ENCODE measurements at regions not wholly inside any gene's neighbourhood (a gene's known extent, or its start where the extent isn't known, plus 50 kb on each side); places are given as distances from the start of the nearest gene placed in this dataset.
"Not testable (repeated sequence)": the region's sequence is repeated elsewhere in the genome, so short reads cannot be mapped to it uniquely, and the experiment has no call there.

DNA sequence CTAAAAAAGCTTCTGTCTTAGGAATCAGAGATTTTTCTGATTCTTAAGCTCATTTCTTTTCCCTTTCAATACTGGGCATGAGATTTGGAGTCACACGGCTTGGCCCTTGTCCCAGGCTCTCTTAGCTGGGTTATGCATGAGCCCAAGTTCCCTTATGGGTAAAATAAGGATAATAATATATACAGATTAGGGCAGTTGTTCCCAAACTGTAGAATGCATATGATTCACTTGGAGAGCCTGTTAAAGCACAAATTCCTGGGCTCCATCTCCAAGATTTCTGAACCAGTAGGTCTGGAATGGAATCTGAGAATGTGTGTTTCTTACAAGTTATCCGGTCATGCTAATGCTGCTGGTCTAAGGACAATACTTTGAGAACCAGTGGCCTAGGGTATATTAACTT is 154.0 kb downstream of the REEP3 start:
- Mint-ChIP-seq H3K9me3 (ENCODE audit: low read depth) (no peaks in the 10 kb centered on the region), H3K4me1 (peaks cover 15% of the 10 kb centered on the region), H3K36me3 (no peaks in the 10 kb centered on the region), H3K27me3 (peaks cover 11% of the 10 kb centered on the region), H3K27ac (no peak overlapping the region), H3K4me3 (no peak overlapping the region)
- no peak for ATAC-seq
- CTCF ChIA-PET, result interaction anchor here (1.3 kb wide), 1 partner anchor 43 kb away, joined by 4 read pairs; no protein-coding TSS in a partner anchor
- no peak for DNase-seq

- H3K27ac Mint-ChIP-seq, result no peak overlapping the region
- ATAC-seq (no peak), DNase-seq (no peak)
- H3K27me3 Mint-ChIP-seq, result peaks cover 5% of the 10 kb centered on the region
- peaks cover 13% of the 10 kb centered on the region for H3K4me1 Mint-ChIP-seq
- no peaks in the 10 kb centered on the region for H3K36me3 Mint-ChIP-seq
- no peak overlapping the region for H3K4me3 Mint-ChIP-seq
- no peaks in the 10 kb centered on the region for H3K9me3 Mint-ChIP-seq (ENCODE audit: low read depth)
- CTCF ChIA-PET, result no interaction called here
Observed at GRCh38 chr10:63677001-63677400, 155.8 kb downstream of the REEP3 start.

DNA sequence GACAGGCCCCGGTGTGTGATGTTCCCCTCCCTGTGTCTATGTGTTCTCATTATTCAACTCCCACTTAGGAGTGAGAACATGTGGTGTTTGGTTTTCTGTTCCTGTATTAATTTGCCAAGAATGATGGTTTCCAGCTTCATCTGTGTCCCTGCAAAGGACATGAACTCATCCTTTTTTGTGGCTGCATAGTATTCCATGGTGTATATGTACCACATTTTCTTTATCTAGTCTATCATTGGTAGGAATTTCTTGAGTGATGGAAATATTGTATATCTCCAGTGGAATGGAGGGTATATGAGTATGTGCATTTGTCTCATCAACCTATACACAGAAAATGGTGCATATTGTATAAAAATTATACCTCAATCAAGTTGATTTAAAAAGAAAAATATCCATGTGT is 159.3 kb downstream of the REEP3 start:
- peaks cover 23% of the 10 kb centered on the region for H3K4me1 Mint-ChIP-seq
- H3K27ac Mint-ChIP-seq; DNase-seq; H3K27me3 Mint-ChIP-seq; H3K4me3 Mint-ChIP-seq; H3K9me3 Mint-ChIP-seq (ENCODE audit: low read depth); H3K36me3 Mint-ChIP-seq; CTCF ChIA-PET; ATAC-seq: not testable (repeated sequence)

DNA sequence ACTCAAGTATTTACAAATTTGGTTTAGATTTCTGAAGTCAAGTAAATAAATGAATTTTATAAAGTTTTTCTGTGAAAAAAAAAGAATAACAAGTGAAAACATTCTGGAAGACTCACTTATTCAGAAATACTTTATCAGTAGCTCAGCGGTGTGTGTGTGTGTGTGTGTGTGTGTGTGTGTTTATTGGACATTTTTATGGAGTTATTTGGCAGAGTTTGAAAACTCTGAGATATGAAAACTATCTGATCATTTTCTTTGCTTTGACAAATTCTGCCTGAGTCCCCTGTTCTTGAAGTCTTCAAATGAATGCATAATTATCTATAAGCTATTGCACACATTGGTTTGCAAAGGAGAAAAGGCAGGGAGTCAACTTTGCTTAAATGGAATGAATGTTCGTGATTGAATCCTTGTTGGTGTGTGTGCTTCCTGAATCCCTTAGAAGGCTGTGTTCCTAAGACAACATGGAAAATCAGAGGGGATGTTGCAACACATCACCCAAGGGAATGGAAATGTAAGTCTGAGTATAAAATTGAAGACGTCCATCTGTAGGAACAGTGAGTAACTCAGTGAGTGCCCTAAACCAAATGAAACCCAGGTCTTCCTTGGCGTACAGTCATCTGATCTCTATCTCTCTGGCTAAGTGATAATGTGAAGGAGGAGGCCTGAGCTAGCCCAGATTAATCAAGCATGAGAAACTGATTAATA is 160.9 kb downstream of the REEP3 start:
- H3K4me1 Mint-ChIP-seq, result peaks cover 16% of the 10 kb centered on the region
- H3K36me3 Mint-ChIP-seq, result no peaks in the 10 kb centered on the region
- CTCF ChIA-PET, result no interaction called here
- no peak overlapping the region for H3K4me3 Mint-ChIP-seq
- peak; percentile 51 for ATAC-seq
- peaks cover 11% of the 10 kb centered on the region for H3K27me3 Mint-ChIP-seq
- no peak for DNase-seq
- H3K9me3 Mint-ChIP-seq (ENCODE audit: low read depth), result no peaks in the 10 kb centered on the region
- H3K27ac Mint-ChIP-seq, result no peak overlapping the region

GRCh38 chr10:63682698-63683052 is 161.5 kb downstream of the REEP3 start:
- H3K27ac Mint-ChIP-seq, result not testable (repeated sequence)

DNA sequence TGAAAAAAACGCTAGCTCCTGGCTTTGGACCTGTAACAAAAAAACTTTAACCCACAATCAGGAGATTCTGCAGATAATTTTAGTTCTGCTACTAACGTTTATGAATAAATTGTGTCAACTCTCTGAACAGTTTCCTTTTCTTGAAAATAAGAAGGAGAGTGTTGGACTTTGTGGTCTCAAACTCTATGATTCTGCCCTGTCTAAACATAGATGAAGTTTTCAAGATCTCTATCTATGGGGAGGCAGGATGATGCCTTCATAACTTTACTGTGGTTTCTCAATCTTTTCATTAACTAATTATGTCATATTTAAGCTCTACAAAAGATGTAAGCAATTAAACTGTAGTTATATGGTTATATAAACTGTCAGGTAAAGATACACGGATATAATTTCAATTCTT is 162.0 kb downstream of the REEP3 start:
- no peaks in the 10 kb centered on the region for H3K36me3 Mint-ChIP-seq
- DNase-seq (no peak), ATAC-seq (no peak)
- H3K9me3 Mint-ChIP-seq (ENCODE audit: low read depth), result no peaks in the 10 kb centered on the region
- CTCF ChIA-PET, result interaction anchor here (0.7 to 2.3 kb wide), 2 partner anchors 37 to 72 kb away, joined by 3 to 8 read pairs; no protein-coding TSS in a partner anchor
- H3K27ac Mint-ChIP-seq, result no peak overlapping the region
- peaks cover 15% of the 10 kb centered on the region for H3K4me1 Mint-ChIP-seq
- no peak overlapping the region for H3K4me3 Mint-ChIP-seq
- peaks cover 15% of the 10 kb centered on the region for H3K27me3 Mint-ChIP-seq

More at GRCh38 chr10:63682698-63683052, 161.5 kb downstream of the REEP3 start:
- not testable (repeated sequence) for H3K36me3 Mint-ChIP-seq; ATAC-seq; H3K4me3 Mint-ChIP-seq; DNase-seq; H3K9me3 Mint-ChIP-seq (ENCODE audit: low read depth)
- H3K27me3 Mint-ChIP-seq, result peaks cover 14% of the 10 kb centered on the region
- peaks cover 15% of the 10 kb centered on the region for H3K4me1 Mint-ChIP-seq
- CTCF ChIA-PET, result interaction anchor here (0.7 to 2.3 kb wide), 2 partner anchors 37 to 72 kb away, joined by 3 to 8 read pairs; no protein-coding TSS in a partner anchor

DNA sequence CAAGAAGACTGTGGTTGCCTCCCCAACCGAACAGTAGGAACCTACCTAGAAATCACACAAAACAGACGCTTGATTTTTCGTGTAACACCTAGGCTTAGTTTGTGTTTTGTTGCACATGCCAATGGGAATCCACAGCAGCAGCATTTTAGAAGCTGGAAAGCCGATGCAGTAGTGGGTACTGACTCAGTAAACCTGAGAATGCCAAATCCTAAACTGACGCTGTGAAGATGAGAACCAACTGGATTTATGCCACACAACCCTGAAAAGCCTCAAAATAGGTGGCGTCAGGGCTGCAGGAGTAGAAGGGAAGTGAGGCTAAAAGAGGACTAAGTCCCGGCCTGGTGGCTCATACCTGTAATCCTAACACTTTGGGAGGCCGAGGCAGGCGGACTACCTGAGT is 162.5 kb downstream of the REEP3 start:
- ATAC-seq (no peak), DNase-seq (no peak)
- H3K27ac Mint-ChIP-seq, result no peak overlapping the region
- H3K4me3 Mint-ChIP-seq, result no peak overlapping the region
- H3K9me3 Mint-ChIP-seq (ENCODE audit: low read depth), result no peaks in the 10 kb centered on the region
- peaks cover 15% of the 10 kb centered on the region for H3K27me3 Mint-ChIP-seq
- H3K36me3 Mint-ChIP-seq, result no peaks in the 10 kb centered on the region
- H3K4me1 Mint-ChIP-seq, result peaks cover 15% of the 10 kb centered on the region
- CTCF ChIA-PET, result interaction anchor here (2.3 kb wide), 1 partner anchor 36 kb away, joined by 8 read pairs; no protein-coding TSS in a partner anchor

DNA sequence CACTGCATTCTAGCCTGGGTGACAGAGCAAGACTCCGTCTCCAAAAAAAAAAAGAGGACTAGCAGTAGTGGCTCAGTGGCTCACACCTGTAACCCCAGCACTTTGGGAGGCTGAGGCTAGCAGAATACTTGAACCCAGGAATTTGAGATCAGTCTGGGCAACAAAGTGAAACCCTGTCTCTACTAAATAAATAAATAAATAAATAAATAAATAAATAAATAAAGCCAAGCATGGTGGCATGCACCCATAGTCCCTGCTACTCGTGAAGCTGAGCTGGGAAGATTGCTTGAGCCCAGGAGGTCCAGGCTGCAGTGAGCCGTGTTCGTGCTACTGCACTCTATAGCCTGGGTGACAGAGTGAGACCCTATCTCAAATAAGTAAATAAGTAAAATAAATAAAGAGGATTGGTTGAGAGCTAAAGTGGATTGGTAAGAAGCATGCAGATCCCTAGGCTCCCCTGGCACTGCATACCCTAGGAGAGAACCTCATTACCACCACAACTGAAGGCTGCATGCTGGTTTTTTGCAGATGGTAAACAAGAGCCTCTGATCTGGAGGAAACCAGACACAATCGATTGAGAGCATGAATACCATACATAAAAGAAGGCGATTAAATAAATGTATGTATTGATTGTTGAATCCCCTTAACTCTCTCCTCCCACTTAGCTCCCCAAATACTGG is 163.2 kb downstream of the REEP3 start:
- Mint-ChIP-seq H3K4me1 (peaks cover 15% of the 10 kb centered on the region), H3K27ac (no peak overlapping the region), H3K36me3 (no peaks in the 10 kb centered on the region), H3K9me3 (ENCODE audit: low read depth) (no peaks in the 10 kb centered on the region), H3K27me3 (peaks cover 16% of the 10 kb centered on the region), H3K4me3 (no peak overlapping the region)
- DNase-seq (no peak), ATAC-seq (no peak)
- CTCF ChIA-PET, result interaction anchor here (2.3 kb wide), 1 partner anchor 36 kb away, joined by 8 read pairs; no protein-coding TSS in a partner anchor

- no peak for DNase-seq
- Mint-ChIP-seq H3K9me3 (ENCODE audit: low read depth) (no peaks in the 10 kb centered on the region), H3K27me3 (peaks cover 14% of the 10 kb centered on the region), H3K36me3 (no peaks in the 10 kb centered on the region), H3K4me3 (no peak overlapping the region), H3K27ac (no peak overlapping the region), H3K4me1 (no peaks in the 10 kb centered on the region)
- no peak for ATAC-seq
- CTCF ChIA-PET, result interaction anchor here (2.0 kb wide), 1 partner anchor 31 kb away, joined by 6 read pairs; no protein-coding TSS in a partner anchor
Observed at GRCh38 chr10:63689768-63690167, 168.6 kb downstream of the REEP3 start.

- H3K9me3 Mint-ChIP-seq (ENCODE audit: low read depth), result no peaks in the 10 kb centered on the region
- CTCF ChIA-PET, result no interaction called here
- no peaks in the 10 kb centered on the region for H3K36me3 Mint-ChIP-seq
- no peak for DNase-seq
- H3K27ac Mint-ChIP-seq, result no peak overlapping the region
- H3K4me1 Mint-ChIP-seq, result no peaks in the 10 kb centered on the region
- peaks cover 5% of the 10 kb centered on the region for H3K27me3 Mint-ChIP-seq
- no peak for ATAC-seq
- no peak overlapping the region for H3K4me3 Mint-ChIP-seq
Observed at GRCh38 chr10:63692220-63692896, 171.2 kb downstream of the REEP3 start.

DNA sequence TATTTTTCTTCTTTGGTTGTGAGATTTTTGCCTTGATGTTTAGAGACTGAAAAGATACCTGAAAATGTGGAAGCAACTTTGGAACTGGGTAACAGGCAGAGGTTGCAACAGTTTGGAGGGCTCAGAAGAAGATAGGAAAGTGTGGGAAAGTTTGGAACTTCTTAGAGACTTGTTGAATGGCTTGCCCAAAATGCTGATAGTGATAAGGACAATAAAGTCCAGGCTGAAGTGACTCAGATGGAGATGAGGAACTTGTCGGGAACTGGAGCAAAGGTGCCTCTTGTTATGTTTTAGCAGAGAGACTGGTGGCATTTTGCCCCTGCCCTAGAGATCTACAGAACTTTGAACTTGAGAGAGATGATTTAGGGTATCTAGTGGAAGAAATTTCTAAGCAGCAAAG is 171.8 kb downstream of the REEP3 start:
- H3K27ac Mint-ChIP-seq; H3K36me3 Mint-ChIP-seq; CTCF ChIA-PET; DNase-seq; H3K4me3 Mint-ChIP-seq; H3K9me3 Mint-ChIP-seq (ENCODE audit: low read depth); H3K27me3 Mint-ChIP-seq; ATAC-seq; H3K4me1 Mint-ChIP-seq: not testable (repeated sequence)

GRCh38 chr10:63696205-63696604 is 175.0 kb downstream of the REEP3 start:
- H3K4me3 Mint-ChIP-seq, result no peak overlapping the region
- no peak overlapping the region for H3K27ac Mint-ChIP-seq
- no peak for DNase-seq
- no peaks in the 10 kb centered on the region for H3K36me3 Mint-ChIP-seq
- CTCF ChIA-PET, result interaction anchor here (1.3 kb wide), 1 partner anchor 18 kb away, joined by 4 read pairs; no protein-coding TSS in a partner anchor
- no peaks in the 10 kb centered on the region for H3K9me3 Mint-ChIP-seq (ENCODE audit: low read depth)
- no peaks in the 10 kb centered on the region for H3K27me3 Mint-ChIP-seq
- no peak for ATAC-seq
- peaks cover 8% of the 10 kb centered on the region for H3K4me1 Mint-ChIP-seq

- CTCF ChIA-PET, result interaction anchor here (2.6 kb wide), 1 partner anchor 69 kb away, joined by 7 read pairs; no protein-coding TSS in a partner anchor
- Mint-ChIP-seq H3K4me3 (no peak overlapping the region), H3K27me3 (no peaks in the 10 kb centered on the region), H3K27ac (no peak overlapping the region), H3K9me3 (ENCODE audit: low read depth) (no peaks in the 10 kb centered on the region), H3K36me3 (no peaks in the 10 kb centered on the region), H3K4me1 (peaks cover 8% of the 10 kb centered on the region)
- ATAC-seq (no peak), DNase-seq (no peak)
Observed at GRCh38 chr10:63697956-63698786, 177.0 kb downstream of the REEP3 start.

Data from activated CD8-positive, alpha-beta memory T cell treated with anti-CD3 and anti-CD28 coated beads, Interleukin-2, amount 10 ng/mL, durations not matched to agents 7 days and 5 days (primary cell).